NCI-H2029 treated with DMSO at 0.1 percent for 48 hours (cell line): ENCODE measurements at regions not wholly inside any gene's neighbourhood (a gene's known extent, or its start where the extent isn't known, plus 50 kb on each side); places are given as distances from the start of the nearest gene placed in this dataset.
A peak's percentile ranks its signal among the peaks of the same experiment; 100 is the strongest.

Source experiments
- DNase-seq: peaks from one replicate; lab custom pipeline; 2025; lab: John Stamatoyannopoulos, UW

- no peak for DNase-seq
Observed at GRCh38 chr4:13248621-13249298, 235.4 kb downstream of the RAB28 start.

GRCh38 chr4:13246107-13246506 lies 238.0 kb downstream of the RAB28 start:
- no peak for DNase-seq

- no peak for DNase-seq
Observed at GRCh38 chr4:13244444-13244843, 239.7 kb downstream of the RAB28 start.

- no peak for DNase-seq
Observed at GRCh38 chr4:13243152-13243551, 241.0 kb downstream of the RAB28 start.

GRCh38 chr4:13240066-13240465 lies 244.1 kb downstream of the RAB28 start:
- no peak for DNase-seq

GRCh38 chr4:13238936-13239335 lies 245.2 kb downstream of the RAB28 start:
- peak; percentile 18 for DNase-seq

GRCh38 chr4:13236485-13236884 lies 247.7 kb downstream of the RAB28 start:
- DNase-seq = no peak

- DNase-seq = no peak
Observed at GRCh38 chr4:13233755-13234154, 250.4 kb downstream of the RAB28 start.

- no peak for DNase-seq
Observed at GRCh38 chr4:13219971-13220370, 264.2 kb downstream of the RAB28 start.

- DNase-seq = no peak
Observed at GRCh38 chr4:13218326-13218958, 265.7 kb downstream of the RAB28 start.

GRCh38 chr4:13215560-13215959 lies 268.6 kb downstream of the RAB28 start:
- no peak for DNase-seq

- DNase-seq = no peak
Observed at GRCh38 chr4:13212936-13213335, 271.2 kb downstream of the RAB28 start.

- DNase-seq = no peak
Observed at GRCh38 chr4:13209600-13209999, 274.5 kb downstream of the RAB28 start.

GRCh38 chr4:13208558-13209193 lies 275.5 kb downstream of the RAB28 start:
- DNase-seq = no peak

GRCh38 chr4:13207226-13207625 lies 276.9 kb downstream of the RAB28 start:
- DNase-seq = no peak

- no peak for DNase-seq
Observed at GRCh38 chr4:13203101-13203500, 281.0 kb downstream of the RAB28 start.

- no peak for DNase-seq
Observed at GRCh38 chr4:13202701-13203100, 281.4 kb downstream of the RAB28 start.

GRCh38 chr4:13201241-13201640 lies 282.9 kb downstream of the RAB28 start:
- DNase-seq = no peak

GRCh38 chr4:13196721-13197120 lies 287.4 kb downstream of the RAB28 start:
- no peak for DNase-seq

- DNase-seq = no peak
Observed at GRCh38 chr4:13193662-13194061, 290.5 kb downstream of the RAB28 start.

GRCh38 chr4:13190093-13190721 lies 293.9 kb downstream of the RAB28 start:
- no peak for DNase-seq

GRCh38 chr4:13184199-13184598 lies 299.9 kb downstream of the RAB28 start:
- no peak for DNase-seq

GRCh38 chr4:13182133-13182532 lies 302.0 kb downstream of the RAB28 start:
- no peak for DNase-seq
